GM21381 (cell line): ENCODE measurements at regions not wholly inside any gene's neighbourhood (a gene's known extent, or its start where the extent isn't known, plus 50 kb on each side); places are given as distances from the start of the nearest gene placed in this dataset.

Source experiments
- ATAC-seq: cut with Tn5 transposase; IDR thresholded peaks from one replicate; pipeline ENCODE4 v1.9.1; 2021; ENCODE audit warnings: mild to moderate bottlenecking, moderate library complexity; ENCODE audit not compliant: unreplicated experiment

DNA sequence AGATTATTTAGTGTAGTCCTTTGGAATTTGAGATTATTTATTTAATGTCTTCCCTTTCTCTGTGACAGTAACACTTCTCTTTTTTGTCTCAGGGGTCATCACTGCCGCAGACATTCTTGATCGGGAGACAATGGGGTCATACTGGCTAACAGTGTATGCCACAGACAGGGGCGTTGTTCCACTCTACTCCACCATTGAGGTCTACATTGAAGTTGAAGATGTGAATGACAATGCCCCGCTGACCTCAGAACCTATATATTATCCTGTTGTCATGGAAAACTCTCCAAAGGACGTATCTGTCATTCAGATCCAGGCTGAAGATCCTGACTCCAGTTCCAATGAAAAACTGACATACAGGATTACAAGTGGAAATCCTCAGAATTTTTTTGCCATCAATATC, 299.9 kb downstream of the FAT3 start:
- no peak for ATAC-seq

DNA sequence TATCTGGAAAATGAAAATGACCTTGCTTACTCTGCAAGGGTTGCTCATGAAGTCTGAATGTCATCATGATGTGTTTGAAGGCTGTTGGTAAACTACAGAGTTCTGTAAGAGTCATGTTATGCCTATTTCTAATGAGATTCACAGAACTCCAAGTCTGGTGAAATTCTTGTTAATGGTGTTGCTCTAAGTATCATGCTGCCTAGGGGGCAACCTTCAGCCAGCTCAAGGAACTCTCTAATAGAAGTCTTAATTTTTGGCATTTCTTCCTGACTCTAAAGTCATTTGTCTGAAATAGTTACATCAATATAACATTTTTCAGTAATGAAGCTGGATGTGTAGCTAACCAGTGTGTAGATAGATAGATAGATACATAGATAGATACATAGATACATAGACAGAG, 302.8 kb downstream of the FAT3 start:
- no peak for ATAC-seq

DNA sequence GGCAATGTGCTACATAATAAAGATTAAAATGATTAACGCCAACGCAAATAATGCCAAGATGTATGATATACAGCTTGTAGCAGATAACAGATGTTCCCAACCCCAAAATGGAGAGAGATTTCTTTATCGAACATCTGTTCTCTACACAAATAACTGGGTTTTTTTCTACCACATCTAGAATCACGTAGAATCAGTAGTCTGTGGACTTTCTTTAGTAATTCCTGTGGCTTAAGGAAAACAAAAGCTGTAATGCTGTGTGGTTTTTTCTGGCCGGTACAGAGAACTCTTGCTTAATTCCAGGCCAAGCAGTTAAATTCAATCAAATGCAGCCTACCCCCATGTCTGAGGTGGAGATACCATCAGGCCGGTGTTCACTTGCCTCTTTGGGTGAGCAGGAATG, 303.4 kb downstream of the FAT3 start:
- ATAC-seq: no peak

DNA sequence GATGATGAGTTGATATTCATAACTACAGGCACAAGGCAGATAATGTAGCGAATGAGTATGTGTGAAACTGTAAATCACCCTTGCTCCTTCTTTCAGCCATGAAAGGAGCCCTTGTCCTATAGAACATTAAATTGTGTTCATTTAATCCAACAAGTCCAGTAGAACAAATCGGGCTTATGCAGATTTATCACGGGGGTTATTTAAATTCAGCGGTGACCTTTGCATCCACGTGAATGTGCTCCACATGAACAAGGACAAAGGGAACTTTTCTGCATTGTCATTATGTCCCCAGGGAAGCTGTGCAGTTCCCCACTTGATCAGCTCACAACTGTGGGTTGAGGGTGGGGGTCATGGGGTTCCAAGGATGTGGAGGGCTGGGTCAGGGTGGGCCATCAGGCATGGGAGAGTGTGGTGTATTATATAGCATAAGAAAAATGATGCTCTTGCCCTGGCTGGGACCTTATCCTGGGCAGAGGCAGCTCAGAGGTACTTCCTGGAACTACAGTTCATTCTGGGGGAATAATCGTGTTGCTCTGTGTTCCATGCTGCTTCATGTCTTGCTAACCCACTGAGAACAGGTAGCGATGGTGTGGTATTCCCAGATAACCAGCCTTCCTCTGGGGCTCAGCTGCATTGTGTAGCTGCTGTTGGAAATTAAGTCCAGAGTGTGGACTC, 306.6 kb downstream of the FAT3 start:
- no peak for ATAC-seq

DNA sequence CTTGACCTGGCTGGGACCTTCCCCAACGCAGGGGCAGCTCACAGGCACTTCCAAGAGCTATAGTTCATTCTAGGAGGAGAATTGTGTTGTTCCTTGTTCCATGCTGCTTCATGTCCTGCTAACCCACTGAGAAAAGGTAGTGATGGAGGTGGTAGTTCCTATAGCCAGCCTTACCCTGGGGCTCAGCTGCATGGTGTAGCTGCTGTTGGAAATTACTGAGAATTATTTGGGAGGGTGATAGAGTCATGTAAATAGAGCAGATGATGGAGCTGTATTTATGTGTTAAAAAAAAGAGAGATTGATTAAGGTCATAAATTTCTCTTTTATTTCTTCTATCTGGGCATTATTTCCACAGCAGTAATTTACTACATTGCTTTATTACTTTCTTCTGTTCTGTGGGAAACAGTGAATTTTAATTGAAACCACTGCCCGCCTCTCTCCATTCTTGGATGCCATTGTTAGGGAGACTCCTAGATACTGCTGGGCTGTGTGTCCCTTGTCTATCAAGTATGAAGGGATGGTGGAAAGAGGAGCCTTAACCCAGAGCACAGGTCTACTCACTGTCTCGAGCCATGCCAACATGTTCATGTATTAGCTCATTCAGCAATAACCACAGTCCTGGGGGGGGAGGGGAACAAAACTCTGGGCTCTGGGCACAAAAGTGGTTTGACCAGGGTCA, 309.2 kb downstream of the FAT3 start:
- no peak for ATAC-seq

DNA sequence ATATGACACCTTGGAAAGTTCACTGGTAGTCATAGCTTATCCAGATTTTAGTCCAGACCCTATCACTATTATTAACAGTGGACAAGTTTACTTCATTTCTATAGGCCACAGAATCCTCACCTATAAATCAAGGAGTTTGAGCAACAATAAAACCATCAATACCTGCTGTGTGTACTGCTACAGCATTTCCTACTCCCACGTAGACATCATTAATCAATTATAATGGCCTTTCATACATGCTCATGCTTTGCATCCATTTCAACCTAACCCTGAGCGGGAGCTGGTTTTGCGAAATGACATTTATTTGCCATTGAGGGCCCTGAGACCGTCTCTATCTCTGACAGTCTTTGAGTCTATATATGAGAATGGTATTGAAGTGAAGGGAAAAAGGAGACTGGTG, 312.3 kb downstream of the FAT3 start:
- ATAC-seq: no peak

DNA sequence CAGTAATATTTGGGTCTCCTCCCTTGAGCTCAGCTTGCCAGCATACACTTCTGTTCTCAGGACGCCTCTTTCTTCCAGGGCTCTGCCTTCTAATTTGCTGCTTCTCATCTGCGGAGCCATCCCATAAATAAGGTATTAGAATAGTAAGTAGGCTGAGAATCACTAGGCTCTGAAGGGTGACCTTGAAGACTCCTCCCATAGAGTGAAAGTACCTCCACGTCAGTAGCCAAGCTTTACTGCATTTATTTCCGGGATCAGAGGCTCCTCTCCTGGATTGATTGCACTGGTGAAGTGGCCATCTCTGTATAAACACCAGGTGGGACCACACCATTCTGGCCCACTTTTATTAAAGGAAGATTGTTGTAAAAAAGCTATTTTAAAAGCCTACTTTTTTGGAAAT, 315.5 kb downstream of the FAT3 start:
- ATAC-seq: no peak

DNA sequence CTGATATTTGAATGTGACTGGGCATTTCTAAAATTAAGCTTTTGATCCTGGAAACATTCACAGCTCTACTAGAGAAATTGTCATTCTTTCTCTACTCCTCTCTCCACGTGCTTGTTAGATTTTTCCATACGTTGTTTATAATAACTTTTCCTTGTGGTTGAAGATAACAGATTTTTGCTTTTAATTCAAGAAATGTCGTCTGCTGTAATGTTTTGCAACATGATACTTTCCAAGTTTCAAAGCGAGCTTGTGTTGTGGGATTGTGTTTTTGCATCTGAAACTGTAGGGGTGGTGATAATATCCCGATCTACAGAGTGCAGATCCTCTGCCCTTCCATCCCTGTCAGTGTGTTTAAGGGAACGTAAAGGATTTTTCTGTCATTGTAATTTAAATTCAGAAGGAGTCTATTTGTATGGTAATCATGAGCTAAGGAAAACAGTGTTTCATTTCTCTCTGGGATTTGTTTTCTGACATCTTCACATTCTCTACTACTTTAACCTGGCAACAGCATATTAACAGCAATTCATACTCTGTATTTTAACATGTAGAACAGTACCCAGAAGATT, 321.4 kb downstream of the FAT3 start:
- ATAC-seq: no peak

DNA sequence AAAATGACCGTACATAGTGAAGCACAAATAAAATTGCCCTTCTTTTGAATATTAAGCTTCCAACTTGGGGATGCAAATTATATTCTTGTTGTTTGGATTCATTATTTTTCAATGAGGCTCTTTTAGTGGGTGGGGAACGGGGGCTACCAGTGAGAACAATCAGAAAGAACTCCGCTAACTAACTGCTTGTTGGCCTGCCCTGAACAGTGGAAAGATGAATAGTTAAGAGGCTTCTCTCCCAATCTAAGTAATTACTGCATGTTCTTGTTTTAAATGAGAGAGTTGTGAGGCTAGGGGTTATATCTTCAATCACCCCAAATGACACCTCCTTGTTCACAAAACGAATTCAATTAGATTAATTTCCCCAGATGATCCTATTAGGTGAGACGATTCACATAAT, 322.0 kb downstream of the FAT3 start:
- ATAC-seq: no peak

DNA sequence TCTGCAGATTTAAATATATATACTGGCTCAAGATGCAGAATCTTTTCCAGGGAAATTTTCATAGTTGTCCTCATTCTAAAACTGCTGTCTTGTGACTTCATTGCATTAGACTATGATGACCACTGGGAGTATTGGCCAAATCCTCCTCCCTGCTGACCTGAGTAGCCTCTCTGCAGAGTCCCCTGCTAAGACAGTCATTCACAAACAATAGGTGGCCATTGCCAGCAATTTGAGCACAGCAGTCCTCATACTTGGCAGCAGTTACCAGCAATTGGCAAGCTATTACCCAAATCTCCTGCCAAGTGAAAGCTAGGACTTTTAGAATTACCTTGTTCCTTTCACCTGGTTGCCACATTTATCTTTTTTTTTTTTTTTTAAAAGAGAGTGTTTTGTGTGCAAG, 325.8 kb downstream of the FAT3 start:
- no peak for ATAC-seq

DNA sequence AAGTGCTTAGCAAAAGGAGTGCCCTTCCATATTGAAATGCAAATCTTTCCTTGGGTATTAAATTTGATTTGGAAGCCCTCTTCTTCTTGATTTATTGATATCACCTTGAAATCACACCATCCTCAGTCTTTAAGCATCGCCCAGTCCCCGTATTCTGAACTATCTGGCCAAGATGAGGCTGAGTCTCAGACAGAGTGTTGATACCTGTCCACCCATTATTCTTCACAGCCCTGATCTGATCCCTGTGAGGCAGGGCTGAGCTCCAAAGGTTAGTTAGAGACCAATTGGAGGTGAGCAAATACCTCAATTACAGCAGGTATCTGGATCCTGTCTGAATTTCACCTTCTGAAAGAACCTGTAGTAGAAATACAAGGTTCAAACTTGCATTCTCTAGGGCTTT, 326.3 kb downstream of the FAT3 start:
- ATAC-seq: no peak

DNA sequence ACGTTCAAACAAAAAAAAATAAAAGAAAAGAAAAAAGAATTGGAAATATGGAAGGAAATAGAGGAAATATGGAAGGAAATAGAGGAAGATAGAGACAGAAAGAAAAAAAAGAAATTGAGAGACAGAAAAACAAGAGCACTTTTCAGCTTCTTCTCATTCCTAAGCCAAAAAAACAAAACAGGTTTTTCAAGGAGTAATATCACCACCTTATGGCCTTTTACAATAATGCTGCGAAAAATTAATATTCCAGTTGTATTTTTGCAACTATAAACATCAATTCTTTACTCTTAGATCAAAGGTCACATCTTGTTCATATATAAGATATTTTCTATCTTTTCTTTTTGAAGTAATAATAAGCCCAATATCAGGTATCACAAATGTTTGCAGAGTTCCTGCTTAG, 328.3 kb downstream of the FAT3 start:
- ATAC-seq: no peak

DNA sequence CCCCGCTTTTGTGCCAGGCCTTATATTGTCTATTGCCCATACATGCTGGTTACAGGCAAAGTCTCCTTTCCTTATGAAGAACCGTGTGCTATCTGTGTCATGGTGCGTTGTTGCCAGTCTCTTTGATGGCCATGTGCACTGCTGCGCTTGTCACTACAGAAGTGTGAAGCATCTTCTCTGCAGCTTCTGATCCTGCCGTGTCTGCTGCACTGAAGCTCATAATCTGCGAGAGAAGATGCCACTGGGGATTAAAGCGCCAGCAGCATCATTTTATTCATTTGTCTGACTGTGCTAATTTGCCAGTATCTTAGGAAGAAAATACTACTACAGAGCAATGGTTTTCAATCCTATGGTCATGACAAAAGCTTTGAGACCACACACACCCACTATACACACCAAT, 330.1 kb downstream of the FAT3 start:
- ATAC-seq: no peak

DNA sequence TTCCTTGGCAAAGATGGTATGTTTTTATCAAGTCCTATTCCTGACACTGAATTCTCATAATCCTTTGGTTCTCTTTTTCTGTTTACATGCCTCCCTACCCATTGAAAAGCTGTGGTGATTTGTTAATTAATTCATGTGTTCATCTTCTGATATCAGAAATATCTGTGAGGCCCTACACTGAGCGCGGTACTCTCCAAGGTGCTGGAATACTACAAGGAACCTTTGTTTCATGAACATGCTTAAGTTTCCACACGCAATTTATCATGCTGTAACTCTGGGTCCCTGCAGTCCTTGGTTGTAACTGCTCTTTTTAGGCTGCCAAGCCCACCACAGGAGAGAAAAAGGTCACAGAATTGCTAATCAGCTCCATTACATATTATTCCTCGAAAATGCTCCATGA, 331.8 kb downstream of the FAT3 start:
- no peak for ATAC-seq

DNA sequence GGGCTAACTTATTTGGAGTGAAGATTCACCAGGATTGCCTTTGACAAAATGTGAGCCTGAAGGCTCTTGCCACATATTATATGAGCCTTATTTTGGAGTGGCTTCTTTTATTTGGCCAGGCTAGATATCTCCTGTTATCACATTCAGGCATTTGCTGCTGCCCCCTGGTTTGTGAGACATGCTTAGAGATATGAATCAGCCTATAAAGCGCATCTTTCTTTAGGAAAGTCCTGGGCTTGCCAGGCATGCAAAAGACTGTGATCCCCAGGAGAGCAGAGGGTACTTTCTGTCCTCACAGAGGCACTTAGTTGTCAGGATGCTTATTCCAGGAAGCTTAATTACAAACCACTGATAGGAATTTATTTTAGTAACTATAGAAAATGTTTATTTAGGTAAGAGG, 333.3 kb downstream of the FAT3 start:
- no peak for ATAC-seq

DNA sequence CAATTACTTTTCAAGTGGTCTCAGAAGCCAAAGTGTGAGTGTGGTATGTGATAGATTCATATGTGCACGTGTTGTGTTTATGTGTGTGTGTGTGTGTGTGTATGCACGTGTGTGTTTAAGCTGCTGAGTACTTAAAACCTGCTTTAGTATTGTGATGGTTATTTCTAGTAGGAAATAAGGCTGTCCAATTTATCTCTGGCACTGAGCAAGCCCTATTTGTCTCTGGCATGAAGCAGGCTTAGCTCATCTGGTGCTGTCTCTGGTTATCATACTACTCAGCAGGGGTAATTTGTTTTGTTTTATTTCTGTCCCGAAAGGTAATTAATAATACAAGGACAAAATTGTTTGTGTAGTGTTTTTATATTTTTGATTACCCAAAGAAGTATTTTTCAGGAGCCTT, 333.7 kb downstream of the FAT3 start:
- no peak for ATAC-seq

DNA sequence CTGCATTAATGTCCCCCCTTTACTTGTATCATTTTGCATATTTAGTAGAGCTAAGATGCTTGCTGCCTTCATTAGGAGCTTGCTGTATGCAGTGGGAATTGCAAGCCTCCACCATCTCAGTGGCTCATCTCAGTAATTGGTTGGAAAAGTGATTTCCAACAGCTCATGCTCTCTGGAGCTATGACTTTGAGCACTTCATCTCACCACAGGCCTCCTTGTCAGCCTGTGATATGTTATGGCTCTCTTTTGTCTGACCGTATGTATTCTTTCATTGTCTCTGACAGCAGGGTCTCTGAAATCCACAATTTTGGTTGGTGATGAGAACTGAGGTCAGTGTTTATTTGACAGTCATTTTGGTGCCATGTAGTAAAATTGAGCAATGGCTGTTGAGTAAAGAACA, 345.1 kb downstream of the FAT3 start:
- no peak for ATAC-seq

DNA sequence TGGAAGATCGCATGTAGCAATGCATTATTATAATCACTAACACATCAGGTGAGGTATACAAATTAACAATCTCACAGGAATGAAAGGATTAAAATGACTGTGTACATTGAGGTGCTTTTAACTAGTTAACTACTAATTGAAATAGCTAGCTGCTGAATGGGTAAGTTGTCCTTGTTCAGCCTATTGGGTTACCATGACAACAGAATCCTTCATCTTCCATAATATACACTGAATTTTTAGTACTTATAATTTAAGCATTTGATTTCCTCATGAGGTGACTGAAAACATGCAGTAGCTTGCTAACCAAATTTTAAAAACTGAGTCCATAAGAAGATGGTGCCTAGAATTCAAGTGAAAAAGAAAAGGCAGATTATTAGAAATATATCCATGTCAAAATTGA, 347.9 kb downstream of the FAT3 start:
- no peak for ATAC-seq

DNA sequence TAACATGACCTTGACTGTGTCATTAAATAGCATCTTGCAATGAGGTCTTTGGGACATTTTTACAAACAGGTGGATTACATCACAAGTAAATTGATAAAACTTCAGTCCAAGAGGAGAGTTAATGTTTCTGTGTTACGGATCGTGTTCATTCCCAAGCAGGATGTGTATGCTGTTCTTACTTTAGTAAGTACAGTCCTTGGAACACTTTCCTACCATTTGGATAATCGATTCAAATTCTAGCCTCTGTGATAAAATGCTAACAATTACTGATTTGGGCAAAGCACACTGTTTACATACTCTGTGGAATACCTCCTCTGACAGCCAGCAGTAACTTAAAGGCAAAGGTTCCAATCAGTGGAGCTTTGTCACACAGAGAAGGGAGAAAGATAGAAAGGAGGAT, 351.7 kb downstream of the FAT3 start:
- ATAC-seq: no peak

DNA sequence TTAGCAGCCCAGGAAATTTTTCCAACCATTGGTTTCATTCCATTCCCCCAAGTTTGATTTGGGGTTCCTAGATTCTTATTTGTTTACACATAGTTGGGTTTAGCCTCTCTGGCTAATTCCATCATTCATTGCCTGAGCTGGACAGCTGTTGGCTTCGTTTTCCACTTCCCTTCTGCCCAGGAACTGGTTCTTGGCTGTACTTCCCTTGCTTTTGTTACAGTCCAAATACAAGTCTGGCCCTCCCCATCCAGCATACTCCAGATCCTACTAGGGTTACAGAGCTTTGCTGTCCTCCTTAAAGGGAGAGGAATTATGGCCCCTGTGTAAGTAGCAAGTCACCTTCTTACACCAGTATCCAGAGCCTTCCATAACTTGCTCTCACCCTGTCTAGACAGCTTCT, 356.3 kb downstream of the FAT3 start:
- no peak for ATAC-seq

DNA sequence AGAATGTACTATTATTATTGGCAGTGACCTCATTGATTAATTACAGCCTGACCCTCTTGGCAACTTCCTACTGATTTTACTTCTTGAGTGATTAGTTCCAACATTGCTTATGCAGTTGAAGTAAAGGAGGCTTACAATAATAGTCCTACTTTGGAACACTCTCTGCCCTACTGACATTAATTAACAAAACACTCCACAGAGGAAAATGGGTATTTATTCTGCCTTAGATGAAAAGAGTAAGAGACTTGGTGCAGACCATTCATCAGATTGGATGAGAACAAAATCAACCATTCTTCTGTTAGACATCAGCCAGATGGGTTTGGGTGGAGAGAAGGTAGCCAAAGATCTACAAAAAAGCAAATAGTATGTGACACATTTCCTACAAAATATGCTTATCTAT, 363.8 kb downstream of the FAT3 start:
- ATAC-seq: no peak

DNA sequence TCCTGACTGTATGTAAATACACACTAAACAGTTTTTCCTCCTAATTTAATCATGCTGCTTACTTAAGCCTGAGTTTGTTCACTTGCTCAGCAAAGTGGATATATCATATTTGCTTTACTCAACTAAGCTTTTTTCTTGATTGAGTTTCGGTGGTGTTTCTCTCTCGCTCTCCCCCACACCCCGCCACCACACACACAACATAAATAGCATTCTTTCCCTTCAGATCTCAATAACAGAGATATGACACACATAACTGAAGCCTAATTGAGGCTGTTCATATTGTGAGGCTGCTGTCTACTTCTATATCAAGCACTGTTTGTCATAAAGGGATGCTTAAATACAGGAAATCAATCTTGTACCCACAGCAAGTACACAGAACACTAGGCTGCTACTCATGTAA, 364.9 kb downstream of the FAT3 start:
- ATAC-seq: no peak

DNA sequence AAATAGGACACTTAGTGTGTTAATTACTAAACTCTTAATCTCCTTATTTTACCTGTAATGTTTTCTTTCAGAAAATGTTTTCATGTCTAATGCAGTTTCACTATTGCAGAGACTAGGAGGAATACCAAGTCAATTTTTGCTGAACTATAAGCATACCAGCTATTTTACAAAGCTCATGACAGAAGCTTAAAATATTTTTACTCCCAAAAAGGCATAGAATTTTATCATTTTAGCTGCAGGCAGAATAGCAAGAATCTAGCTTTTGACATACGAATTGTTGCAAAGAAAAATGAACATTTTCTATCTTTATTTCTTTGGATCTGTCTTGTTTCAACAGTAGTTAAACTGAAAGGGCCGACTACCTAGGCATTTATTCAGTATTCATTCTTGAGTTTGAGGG, 366.9 kb downstream of the FAT3 start:
- no peak for ATAC-seq
